T-cell (primary cell): ENCODE measurements at regions not wholly inside any gene's neighbourhood (a gene's known extent, or its start where the extent isn't known, plus 50 kb on each side); places are given as distances from the start of the nearest gene placed in this dataset.

Experiments
- ATAC-seq, 4 experiments: fragments of 200-7000 bp in 3 of 4; fragments of 150-1000 bp in 1 of 4; cut with Tn5 transposase; replicated peaks in 1 of 4; 1 replicate in 3 of 4; 2 replicates in 1 of 4; pipeline ENCODE4 v1.10.0; 2021; ENCODE audit warnings: moderate library complexity in 3 of 4, mild to moderate bottlenecking in 2 of 4, moderate number of reproducible peaks in 1 of 4
- CTCF ChIA-PET, 2 donors: fragments of 300-600 bp; sonication (Branson Sonifier 250); formaldehyde crosslinking; loops; one replicate each; lab custom pipeline; 2022; ENCODE audit warnings: antibody characterized with exemption in 2 of 2; lab: Charles Lee
- POLR2A ChIA-PET, 2 donors: fragments of 300-600 bp; sonication (Branson Sonifier 250); formaldehyde crosslinking; loops; one replicate each; lab custom pipeline; 2022; ENCODE audit warnings: antibody characterized with exemption in 2 of 2; lab: Charles Lee
- DNase-seq, 35 experiments: peaks; one replicate each; pipeline versions ENCODE4 v3.0.0 to v3.0.0-alpha.2; 2013 to 2023
- H3K27ac ChIP-seq: one replicate; pipeline ENCODE4 v1.5.1; 2013; ENCODE audit warnings: low read length
- H3K27me3 ChIP-seq, 2 experiments: replicated peaks in 1 of 2; 1 replicate in 1 of 2; 2 replicates in 1 of 2; pipeline versions ENCODE4 v1.6.1 to v1.7.0; 2013; ENCODE audit warnings: low read length in 1 of 2, mixed read lengths in 1 of 2; ENCODE audit not compliant: control insufficient read depth in 2 of 2, insufficient read depth in 2 of 2; ENCODE audit errors: extremely low read depth in 1 of 2
- H3K36me3 ChIP-seq, 2 donors: 1 replicate in 1 of 2; 2 replicates in 1 of 2; pipeline versions ENCODE4 v1.6.1 to v1.7.0; 2013; ENCODE audit warnings: low read length in 1 of 2; ENCODE audit not compliant: control insufficient read depth in 2 of 2, insufficient read depth in 1 of 2; ENCODE audit errors: extremely low read depth in 1 of 2
- H3K4me1 ChIP-seq, 2 experiments: 1 replicate in 1 of 2; 2 replicates in 1 of 2; pipeline versions ENCODE4 v1.6.1 to v1.7.0; 2013; ENCODE audit warnings: low read length in 2 of 2, mixed read lengths in 1 of 2; ENCODE audit not compliant: insufficient read depth in 2 of 2, control insufficient read depth in 1 of 2; ENCODE audit errors: extremely low read depth in 1 of 2
- H3K4me3 ChIP-seq, 2 donors: 1 replicate in 1 of 2; 2 replicates in 1 of 2; pipeline versions ENCODE4 v1.5.1 to v1.7.0; 2013; ENCODE audit warnings: mild to moderate bottlenecking in 2 of 2, low read length in 1 of 2, moderate library complexity in 1 of 2; ENCODE audit not compliant: control insufficient read depth in 1 of 2; ENCODE audit errors: extremely low read depth in 1 of 2
- H3K9me3 ChIP-seq: 2 replicates; pipeline ENCODE4 v1.7.0; 2013
- H3K27ac Mint-ChIP-seq, 2 donors: one replicate each; pipeline ENCODE4 v1.8.0; 2020 to 2021; ENCODE audit warnings: mild to moderate bottlenecking in 2 of 2, mixed read lengths in 2 of 2
- H3K27me3 Mint-ChIP-seq, 2 donors: one replicate each; pipeline ENCODE4 v1.8.0; 2021 to 2022; ENCODE audit warnings: mixed read lengths in 2 of 2
- H3K36me3 Mint-ChIP-seq: one replicate; pipeline ENCODE4 v1.8.0; 2021; ENCODE audit warnings: mixed read lengths
- H3K4me1 Mint-ChIP-seq, 3 donors: one replicate each; pipeline ENCODE4 v1.8.0; 2020 to 2022; ENCODE audit warnings: mixed read lengths in 3 of 3, mild to moderate bottlenecking in 1 of 3
- H3K4me3 Mint-ChIP-seq, 3 donors: one replicate each; pipeline ENCODE4 v1.8.0; 2020 to 2022; ENCODE audit warnings: mild to moderate bottlenecking in 3 of 3, mixed read lengths in 3 of 3, moderate library complexity in 3 of 3
- H3K9me3 Mint-ChIP-seq, 3 donors: one replicate each; pipeline ENCODE4 v1.8.0; 2020 to 2022; ENCODE audit warnings: mixed read lengths in 3 of 3
- WGBS: methylation state at CpG from one replicate; pipeline ENCODE4 v1.1.5; 2013; ENCODE audit warnings: missing lambda C conversion rate; ENCODE audit not compliant: insufficient coverage; 5-methylcytosine and 5-hydroxymethylcytosine counted together

GRCh38 chr2:147559070-147559725 lies 285.6 kb upstream of the ACVR2A start:
- DNase-seq (no peak), ATAC-seq (no peak)
- Histone ChIP-seq H3K27ac (no peak overlapping the region), H3K27me3 (no peaks in the 10 kb centered on the region), H3K36me3 (no peaks in the 10 kb centered on the region), H3K9me3 (no peaks in the 10 kb centered on the region), H3K4me3 (no peak overlapping the region), H3K4me1 (no peaks in the 10 kb centered on the region)
- no peak overlapping the region for H3K4me3 Mint-ChIP-seq
- ChIA-PET CTCF (no interaction called here), POLR2A (no interaction called here)
- H3K9me3 Mint-ChIP-seq, result no peaks in the 10 kb centered on the region
- H3K4me1 Mint-ChIP-seq, result peaks cover 1 to 5% (median 3%) of the 10 kb centered on the region in 3 donors
- H3K27ac Mint-ChIP-seq, result no peak overlapping the region
- no peaks in the 10 kb centered on the region for H3K36me3 Mint-ChIP-seq
- WGBS, result 90% methylated on average over 3 of the region's 4 CpGs
- no peaks in the 10 kb centered on the region for H3K27me3 Mint-ChIP-seq

GRCh38 chr2:147558620-147559019 lies 286.2 kb upstream of the ACVR2A start:
- H3K36me3 Mint-ChIP-seq, result no peaks in the 10 kb centered on the region
- Histone ChIP-seq H3K27ac (no peak overlapping the region), H3K27me3 (no peaks in the 10 kb centered on the region), H3K4me1 (no peaks in the 10 kb centered on the region), H3K9me3 (no peaks in the 10 kb centered on the region), H3K4me3 (no peak overlapping the region), H3K36me3 (no peaks in the 10 kb centered on the region)
- DNase-seq (no peak), ATAC-seq (no peak)
- H3K4me1 Mint-ChIP-seq, result peaks cover 1 to 5% (median 3%) of the 10 kb centered on the region in 3 donors
- H3K9me3 Mint-ChIP-seq, result no peaks in the 10 kb centered on the region
- no CpG with 5 or more reads among the region's 3 CpGs for WGBS
- H3K27me3 Mint-ChIP-seq, result no peaks in the 10 kb centered on the region
- ChIA-PET POLR2A (no interaction called here), CTCF (no interaction called here)
- H3K27ac Mint-ChIP-seq, result no peak overlapping the region
- H3K4me3 Mint-ChIP-seq, result no peak overlapping the region

GRCh38 chr2:147554521-147555107 lies 290.2 kb upstream of the ACVR2A start:
- Mint-ChIP-seq H3K36me3 (no peaks in the 10 kb centered on the region), H3K9me3 (no peaks in the 10 kb centered on the region), H3K4me3 (no peak overlapping the region), H3K27ac (no peak overlapping the region), H3K27me3 (no peaks in the 10 kb centered on the region), H3K4me1 (peaks cover 1 to 5% (median 3%) of the 10 kb centered on the region in 3 donors)
- WGBS, result 96% methylated on average over 4 of the region's 5 CpGs
- H3K36me3 ChIP-seq, result no peaks in the 10 kb centered on the region
- H3K27me3 ChIP-seq, result no peaks in the 10 kb centered on the region
- no peaks in the 10 kb centered on the region for H3K9me3 ChIP-seq
- H3K4me1 ChIP-seq, result no peaks in the 10 kb centered on the region
- no peak overlapping the region for H3K4me3 ChIP-seq
- DNase-seq (no peak), ATAC-seq (no peak)
- H3K27ac ChIP-seq, result no peak overlapping the region
- POLR2A ChIA-PET, result no interaction called here
- CTCF ChIA-PET, result no interaction called here

- Histone ChIP-seq H3K27me3 (no peaks in the 10 kb centered on the region), H3K36me3 (no peaks in the 10 kb centered on the region), H3K4me1 (no peaks in the 10 kb centered on the region), H3K4me3 (no peak overlapping the region), H3K27ac (no peak overlapping the region), H3K9me3 (no peaks in the 10 kb centered on the region)
- Mint-ChIP-seq H3K36me3 (no peaks in the 10 kb centered on the region), H3K27me3 (no peaks in the 10 kb centered on the region), H3K9me3 (no peaks in the 10 kb centered on the region), H3K4me3 (no peak overlapping the region), H3K4me1 (peaks cover 1 to 5% (median 3%) of the 10 kb centered on the region in 3 donors), H3K27ac (no peak overlapping the region)
- ChIA-PET CTCF (no interaction called here), POLR2A (no interaction called here)
- DNase-seq, result no peak
- WGBS, result 96% methylated on average over 3 of the region's 6 CpGs
- ATAC-seq, result no peak
Measured at GRCh38 chr2:147553775-147554271, 291.0 kb upstream of the ACVR2A start.

GRCh38 chr2:147550995-147551731 lies 293.7 kb upstream of the ACVR2A start:
- Histone ChIP-seq H3K36me3 (no peaks in the 10 kb centered on the region), H3K27ac (no peak overlapping the region), H3K4me1 (no peaks in the 10 kb centered on the region), H3K9me3 (no peaks in the 10 kb centered on the region), H3K27me3 (no peaks in the 10 kb centered on the region), H3K4me3 (no peak overlapping the region)
- no peak overlapping the region for H3K4me3 Mint-ChIP-seq
- ChIA-PET POLR2A (interaction anchor here in 1 of 2 donors (0.6 kb wide), 1 partner anchor 130 kb away, joined by 3 read pairs; no protein-coding TSS in a partner anchor), CTCF (no interaction called here)
- H3K27me3 Mint-ChIP-seq, result no peaks in the 10 kb centered on the region
- no peaks in the 10 kb centered on the region for H3K9me3 Mint-ChIP-seq
- ATAC-seq, result no peak
- WGBS, result no CpG with 5 or more reads among the region's 5 CpGs
- no peak for DNase-seq
- no peaks in the 10 kb centered on the region for H3K36me3 Mint-ChIP-seq
- no peak overlapping the region for H3K27ac Mint-ChIP-seq
- H3K4me1 Mint-ChIP-seq, result no peaks in the 10 kb centered on the region

- no peaks in the 10 kb centered on the region for H3K36me3 Mint-ChIP-seq
- Histone ChIP-seq H3K4me1 (no peaks in the 10 kb centered on the region), H3K36me3 (no peaks in the 10 kb centered on the region), H3K27me3 (no peaks in the 10 kb centered on the region), H3K4me3 (no peak overlapping the region), H3K27ac (no peak overlapping the region), H3K9me3 (no peaks in the 10 kb centered on the region)
- H3K9me3 Mint-ChIP-seq, result peaks cover 0 to 3% (median 0%) of the 10 kb centered on the region in 3 donors
- no peaks in the 10 kb centered on the region for H3K27me3 Mint-ChIP-seq
- H3K4me3 Mint-ChIP-seq, result no peak overlapping the region
- POLR2A ChIA-PET, result no interaction called here
- H3K27ac Mint-ChIP-seq, result no peak overlapping the region
- H3K4me1 Mint-ChIP-seq, result peaks cover 0 to 2% (median 0%) of the 10 kb centered on the region in 3 donors
- CTCF ChIA-PET, result no interaction called here
- ATAC-seq, result no peak
- DNase-seq, result no peak
Measured at GRCh38 chr2:147549054-147549453, 295.8 kb upstream of the ACVR2A start.
